Subcutaneous abdominal adipose tissue (tissue), 5 donors: ENCODE measurements at regions not wholly inside any gene's neighbourhood (a gene's known extent, or its start where the extent isn't known, plus 50 kb on each side); places are given as distances from the start of the nearest gene placed in this dataset.
A peak's percentile ranks its signal among the peaks of the same experiment; 100 is the strongest.

Source experiments
- H3K27ac ChIP-seq: one replicate; pipeline ENCODE4 v1.7.0; 2013; ENCODE audit warnings: low read depth, mild to moderate bottlenecking, inconsistent platforms, low read length, moderate library complexity
- H3K27me3 ChIP-seq, 5 donors: one replicate each; pipeline ENCODE4 v1.7.0; 2013; ENCODE audit warnings: low read length in 5 of 5, inconsistent platforms in 1 of 5; ENCODE audit not compliant: control insufficient read depth in 5 of 5, insufficient read depth in 4 of 5
- H3K36me3 ChIP-seq, 5 donors: one replicate each; pipeline ENCODE4 v1.7.0; 2013; ENCODE audit warnings: low read length in 5 of 5; ENCODE audit not compliant: control insufficient read depth in 5 of 5, insufficient read depth in 5 of 5
- H3K4me1 ChIP-seq, 5 donors: one replicate each; pipeline ENCODE4 v1.7.0; 2013; ENCODE audit warnings: low read length in 5 of 5, mild to moderate bottlenecking in 3 of 5, moderate library complexity in 1 of 5; ENCODE audit not compliant: control insufficient read depth in 5 of 5, insufficient read depth in 5 of 5
- H3K4me3 ChIP-seq, 5 donors: one replicate each; pipeline ENCODE4 v1.7.0; 2013; ENCODE audit warnings: low read length in 5 of 5, low read depth in 1 of 5
- H3K9ac ChIP-seq, 5 donors: one replicate each; pipeline ENCODE4 v1.7.0; 2013; ENCODE audit warnings: low read length in 5 of 5, mild to moderate bottlenecking in 4 of 5, moderate library complexity in 3 of 5
- H3K9me3 ChIP-seq, 5 donors: one replicate each; pipeline ENCODE4 v1.7.0; 2013; ENCODE audit warnings: low read length in 5 of 5; ENCODE audit not compliant: control insufficient read depth in 5 of 5
- donor health status: healthy.
- donor health status: healthy.
- donor health status: healthy.
- donor health status: healthy.
- donor health status: healthy.

DNA sequence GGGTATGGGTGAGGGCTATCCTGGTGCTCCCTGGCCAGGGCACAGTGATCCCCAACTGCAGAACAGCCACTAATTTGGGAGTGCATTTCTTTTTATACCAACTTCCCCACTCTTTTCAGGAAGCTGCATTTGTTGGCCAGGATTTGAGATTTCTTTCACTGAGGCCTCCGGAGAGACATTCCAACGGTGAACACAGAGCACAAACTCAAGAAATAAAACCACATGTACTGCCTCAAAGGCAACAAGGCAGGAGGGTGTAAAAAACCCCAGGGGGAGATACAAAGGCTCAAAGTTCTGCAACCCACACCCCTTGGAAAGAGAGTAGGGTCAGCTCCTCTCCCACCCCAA, 65.3 kb downstream of the CPN2 start:
- no peaks in the 10 kb centered on the region for H3K9me3 ChIP-seq
- no peaks in the 10 kb centered on the region for H3K36me3 ChIP-seq
- H3K4me3 ChIP-seq, result no peak overlapping the region
- no peak overlapping the region for H3K9ac ChIP-seq
- peak overlapping the region; percentile 11 for H3K27ac ChIP-seq
- H3K27me3 ChIP-seq, result no peaks in the 10 kb centered on the region
- H3K4me1 ChIP-seq, result peaks cover 21 to 58% (median 57%) of the 10 kb centered on the region in 5 donors

DNA sequence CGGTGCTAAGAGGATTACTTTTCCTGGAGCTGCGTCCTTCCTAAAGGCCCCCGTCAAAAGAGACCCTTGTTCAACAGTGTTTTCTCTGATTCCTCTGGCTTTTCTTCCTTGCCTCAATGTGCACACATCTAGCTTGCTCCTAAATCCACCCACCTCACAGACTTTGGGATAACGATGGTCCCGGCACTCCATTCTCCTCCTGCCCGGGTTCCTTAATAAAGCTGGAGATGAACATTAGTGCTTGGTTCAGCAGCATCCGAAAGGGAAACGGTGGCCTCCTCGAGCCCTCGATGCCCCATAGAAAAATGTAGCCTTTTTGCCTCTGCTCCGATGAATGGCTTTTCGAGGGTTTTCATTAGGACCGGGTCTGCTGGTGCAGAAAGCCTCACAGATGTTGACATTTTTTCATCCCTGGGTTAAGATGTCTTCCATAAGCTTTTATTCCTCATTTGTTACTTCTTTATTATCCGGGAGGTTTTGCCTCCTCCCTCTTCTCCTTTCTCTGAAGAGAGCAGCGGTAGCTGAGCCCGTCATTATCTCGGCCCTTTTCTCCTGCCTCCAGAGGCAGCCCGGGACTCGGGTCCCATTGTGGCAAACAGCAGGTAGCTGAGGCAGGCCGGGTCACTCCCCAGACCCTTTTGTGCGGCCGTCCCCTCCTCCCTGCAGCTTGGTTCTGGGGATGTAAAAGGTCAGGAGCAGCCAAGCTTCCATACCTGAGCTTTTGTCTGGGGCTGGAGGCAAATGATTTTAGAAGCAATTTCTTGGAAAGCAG, 64.6 kb downstream of the CPN2 start:
- Histone ChIP-seq H3K27me3 (no peaks in the 10 kb centered on the region), H3K4me3 (no peak overlapping the region), H3K27ac (peak overlapping the region; percentile 11), H3K36me3 (no peaks in the 10 kb centered on the region), H3K9me3 (peaks cover 0 to 2% (median 0%) of the 10 kb centered on the region in 5 donors), H3K9ac (no peak overlapping the region), H3K4me1 (peaks cover 21 to 52% (median 51%) of the 10 kb centered on the region in 5 donors)

DNA sequence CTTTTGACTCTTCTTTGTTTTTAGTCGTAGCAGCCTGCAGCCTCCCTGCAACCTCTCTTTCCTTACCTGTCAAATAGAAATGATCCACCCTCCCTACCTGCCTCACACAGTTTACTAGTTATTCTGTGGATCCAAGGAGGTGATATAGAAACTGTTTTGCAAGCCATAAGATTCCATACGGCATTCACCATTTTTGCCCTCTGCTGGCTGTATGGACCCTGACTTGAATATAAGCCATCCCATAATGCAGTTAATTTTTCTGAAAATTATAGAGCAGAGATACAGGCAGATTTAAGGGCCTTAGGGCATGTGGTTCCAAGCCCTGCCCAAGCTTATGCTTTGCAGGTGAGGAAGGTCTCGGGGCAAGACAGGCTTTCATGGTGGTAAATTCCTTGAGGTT, 63.8 kb downstream of the CPN2 start:
- peaks cover 17 to 44% (median 44%) of the 10 kb centered on the region in 5 donors for H3K4me1 ChIP-seq
- H3K27ac ChIP-seq, result no peak overlapping the region
- peaks cover 0 to 2% (median 0%) of the 10 kb centered on the region in 5 donors for H3K9me3 ChIP-seq
- H3K27me3 ChIP-seq, result no peaks in the 10 kb centered on the region
- no peak overlapping the region for H3K9ac ChIP-seq
- no peak overlapping the region for H3K4me3 ChIP-seq
- H3K36me3 ChIP-seq, result no peaks in the 10 kb centered on the region

DNA sequence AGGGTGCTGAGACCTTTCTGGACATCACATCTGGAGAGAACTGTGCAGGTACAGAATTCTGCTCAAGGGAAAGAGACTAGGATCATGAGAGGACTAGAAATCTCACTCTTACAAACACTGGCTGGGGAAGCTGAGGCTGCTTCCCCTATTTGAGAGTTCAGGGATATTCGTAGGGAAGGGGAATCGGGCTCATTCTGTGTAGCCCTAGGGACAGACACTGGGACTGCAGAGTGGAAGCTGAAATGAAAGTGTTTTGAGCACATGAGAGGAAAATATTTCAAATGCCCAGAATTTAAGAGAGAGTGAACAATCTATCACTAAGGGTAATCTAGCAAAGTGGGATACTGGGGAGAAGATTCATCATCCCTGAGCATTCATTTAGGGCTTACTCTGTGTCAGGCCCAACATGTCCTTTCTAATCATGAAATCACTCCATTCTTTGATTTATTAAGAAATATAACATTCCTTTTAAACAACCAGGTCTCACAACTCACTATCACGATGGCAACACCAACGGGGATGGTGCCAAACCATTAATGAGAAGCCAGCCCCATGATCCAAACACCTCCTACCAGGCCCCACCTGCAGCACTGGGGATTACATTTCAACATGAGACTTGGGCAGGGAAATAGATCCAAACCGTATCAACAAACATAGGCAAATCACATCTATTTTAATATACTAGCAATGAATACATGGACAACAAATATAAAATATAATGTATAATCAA, 63.0 kb downstream of the CPN2 start:
- peaks cover 0 to 2% (median 0%) of the 10 kb centered on the region in 5 donors for H3K9me3 ChIP-seq
- H3K4me3 ChIP-seq, result no peak overlapping the region
- no peak overlapping the region for H3K9ac ChIP-seq
- H3K27ac ChIP-seq, result no peak overlapping the region
- H3K36me3 ChIP-seq, result no peaks in the 10 kb centered on the region
- H3K4me1 ChIP-seq, result peaks cover 12 to 37% (median 36%) of the 10 kb centered on the region in 5 donors
- no peaks in the 10 kb centered on the region for H3K27me3 ChIP-seq
